ENCODE measurements at regions not wholly inside any gene's neighbourhood (a gene's known extent, or its start where the extent isn't known, plus 50 kb on each side); places are given as distances from the start of the nearest gene placed in this dataset.

DNA sequence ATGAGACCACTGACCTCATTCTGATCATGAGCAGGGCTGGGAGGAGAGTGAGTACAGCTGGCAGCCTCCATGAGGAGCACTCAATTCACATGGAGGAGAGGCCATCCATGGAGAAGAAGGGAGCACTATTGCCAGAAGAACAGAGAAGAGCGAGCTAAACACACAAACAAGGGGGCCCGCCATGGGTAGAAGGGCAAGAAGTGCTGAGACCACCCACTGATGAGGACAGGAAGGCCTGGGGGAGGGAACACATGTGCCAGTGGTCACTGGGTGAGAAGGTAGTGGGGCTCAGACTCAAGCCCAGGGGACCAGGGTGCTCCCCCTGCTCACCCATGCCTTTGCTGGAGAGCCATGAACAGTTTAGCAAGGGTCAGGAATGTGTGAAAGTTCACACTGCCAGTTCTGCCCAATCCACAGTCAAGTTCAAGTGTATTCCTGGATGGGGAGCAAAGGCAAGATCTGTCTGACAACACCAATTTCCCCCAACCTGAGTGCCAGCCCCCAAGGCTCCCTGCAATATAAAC lies 57.7 kb downstream of the TTC32 start:
- TF ChIP-seq, protein P1, sequence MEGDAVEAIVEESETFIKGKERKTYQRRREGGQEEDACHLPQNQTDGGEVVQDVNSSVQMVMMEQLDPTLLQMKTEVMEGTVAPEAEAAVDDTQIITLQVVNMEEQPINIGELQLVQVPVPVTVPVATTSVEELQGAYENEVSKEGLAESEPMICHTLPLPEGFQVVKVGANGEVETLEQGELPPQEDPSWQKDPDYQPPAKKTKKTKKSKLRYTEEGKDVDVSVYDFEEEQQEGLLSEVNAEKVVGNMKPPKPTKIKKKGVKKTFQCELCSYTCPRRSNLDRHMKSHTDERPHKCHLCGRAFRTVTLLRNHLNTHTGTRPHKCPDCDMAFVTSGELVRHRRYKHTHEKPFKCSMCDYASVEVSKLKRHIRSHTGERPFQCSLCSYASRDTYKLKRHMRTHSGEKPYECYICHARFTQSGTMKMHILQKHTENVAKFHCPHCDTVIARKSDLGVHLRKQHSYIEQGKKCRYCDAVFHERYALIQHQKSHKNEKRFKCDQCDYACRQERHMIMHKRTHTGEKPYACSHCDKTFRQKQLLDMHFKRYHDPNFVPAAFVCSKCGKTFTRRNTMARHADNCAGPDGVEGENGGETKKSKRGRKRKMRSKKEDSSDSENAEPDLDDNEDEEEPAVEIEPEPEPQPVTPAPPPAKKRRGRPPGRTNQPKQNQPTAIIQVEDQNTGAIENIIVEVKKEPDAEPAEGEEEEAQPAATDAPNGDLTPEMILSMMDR (IDR thresholded peaks at IDR 0.05 in 8 of 11, conservative IDR thresholded peaks at IDR 0.05 in 3 of 11) = no peak
- no peak for TF ChIP-seq POLR2A (IDR thresholded peaks at IDR 0.05)
